Liver (tissue), 8 donors: ENCODE measurements at regions not wholly inside any gene's neighbourhood (a gene's known extent, or its start where the extent isn't known, plus 50 kb on each side); places are given as distances from the start of the nearest gene placed in this dataset.

Experiments
- DNase-seq: peaks from one replicate; pipeline ENCODE4 v3.0.0-alpha.2; 2017; ENCODE audit warnings: low spot score
- H3K27ac ChIP-seq, 2 donors: one replicate each; pipeline ENCODE4 v1.7.0; 2013; ENCODE audit warnings: inconsistent platforms in 2 of 2, low read length in 2 of 2, control low read depth in 1 of 2, low read depth in 1 of 2, mild to moderate bottlenecking in 1 of 2
- H3K27me3 ChIP-seq, 4 donors: one replicate each; pipeline versions ENCODE4 v1.6.1 to v1.7.0; 2013; ENCODE audit warnings: low read length in 3 of 4, inconsistent platforms in 1 of 4, mild to moderate bottlenecking in 1 of 4, moderate library complexity in 1 of 4; ENCODE audit not compliant: control insufficient read depth in 4 of 4, insufficient read depth in 4 of 4
- H3K36me3 ChIP-seq, 4 donors: one replicate each; pipeline versions ENCODE4 v1.6.1 to v1.7.0; 2013; ENCODE audit warnings: low read length in 3 of 4, mild to moderate bottlenecking in 3 of 4, low read depth in 1 of 4, moderate library complexity in 1 of 4; ENCODE audit not compliant: control insufficient read depth in 4 of 4, insufficient read depth in 3 of 4
- H3K4me1 ChIP-seq, 4 donors: one replicate each; pipeline versions ENCODE4 v1.6.1 to v1.7.0; 2013; ENCODE audit warnings: low read length in 3 of 4, mild to moderate bottlenecking in 3 of 4, moderate library complexity in 1 of 4; ENCODE audit not compliant: control insufficient read depth in 4 of 4, insufficient read depth in 4 of 4
- H3K4me3 ChIP-seq, 3 donors: one replicate each; pipeline versions ENCODE4 v1.6.1 to v1.7.0; 2013; ENCODE audit warnings: low read length in 3 of 3, control low read depth in 1 of 3, low read depth in 1 of 3, mild to moderate bottlenecking in 1 of 3
- H3K9ac ChIP-seq, 2 donors: one replicate each; pipeline ENCODE4 v1.7.0; 2013; ENCODE audit warnings: low read length in 2 of 2, mild to moderate bottlenecking in 2 of 2, moderate library complexity in 2 of 2, control low read depth in 1 of 2, low read depth in 1 of 2
- H3K9me3 ChIP-seq, 4 donors: one replicate each; pipeline versions ENCODE4 v1.6.1 to v1.7.0; 2013; ENCODE audit warnings: low read length in 3 of 4; ENCODE audit not compliant: control insufficient read depth in 4 of 4
- EGR1 ChIP-seq, 2 donors: IDR thresholded peaks; 2 replicates each; pipeline ENCODE4 v1.6.1; 2016 to 2018; ENCODE audit warnings: antibody characterized with exemption in 2 of 2, low read depth in 2 of 2
- FOXA1 ChIP-seq: IDR thresholded peaks from 2 replicates; pipeline ENCODE4 v1.6.1; 2016; ENCODE audit warnings: antibody characterized with exemption
- FOXA2 ChIP-seq: IDR thresholded peaks from 2 replicates; pipeline ENCODE4 v1.6.1; 2016; ENCODE audit warnings: antibody characterized with exemption
- HNF4A ChIP-seq, 2 donors: conservative IDR thresholded peaks; 2 replicates each; pipeline ENCODE4 v1.6.1; 2016; ENCODE audit warnings: antibody characterized with exemption in 2 of 2, mild to moderate bottlenecking in 2 of 2
- HNF4G ChIP-seq: IDR thresholded peaks from 2 replicates; pipeline ENCODE4 v1.6.1; 2016; ENCODE audit warnings: antibody characterized with exemption
- JUND ChIP-seq, 2 donors: IDR thresholded peaks; 2 replicates each; pipeline ENCODE4 v1.6.1; 2016; ENCODE audit warnings: antibody characterized with exemption in 2 of 2
- RAD21 ChIP-seq, 2 donors: IDR thresholded peaks; 2 replicates each; pipeline ENCODE4 v1.6.1; 2016; ENCODE audit warnings: antibody characterized with exemption in 2 of 2, mild to moderate bottlenecking in 2 of 2
- RXRA ChIP-seq, 2 donors: IDR thresholded peaks; 2 replicates each; pipeline ENCODE4 v1.6.1; 2017 to 2018; ENCODE audit warnings: antibody characterized with exemption in 2 of 2, mild to moderate bottlenecking in 1 of 2
- SP1 ChIP-seq: IDR thresholded peaks from 2 replicates; pipeline ENCODE4 v1.6.1; 2018; ENCODE audit warnings: antibody characterized with exemption, mild to moderate bottlenecking
- TAF1 ChIP-seq: conservative IDR thresholded peaks from 2 replicates; pipeline ENCODE4 v1.6.1; 2016; ENCODE audit warnings: antibody characterized with exemption, mild to moderate bottlenecking
- YY1 ChIP-seq: IDR thresholded peaks from 2 replicates; pipeline ENCODE4 v1.6.1; 2016; ENCODE audit warnings: antibody characterized with exemption, mild to moderate bottlenecking
- ZBTB33 ChIP-seq: IDR thresholded peaks from 2 replicates; pipeline ENCODE4 v1.6.1; 2016; ENCODE audit warnings: antibody characterized with exemption
- WGBS: extraction: QIAGEN DNeasy Blood & Tissue Kit; methylation state at CpG from one replicate; pipeline ENCODE4 v1.1.7; 2013; 5-methylcytosine and 5-hydroxymethylcytosine counted together
- TF ChIP-seq, protein P1 (sequence below): fragments of 150-350 bp; IDR thresholded peaks from 2 replicates; pipeline ENCODE4 v1.5.1; 2017; ENCODE audit warnings: improper control_type of control experiment, low read depth, low read length; ENCODE audit not compliant: missing input control
- TF ChIP-seq, protein P2 (sequence below): IDR thresholded peaks from 2 replicates; pipeline ENCODE4 v1.6.1; 2016; ENCODE audit warnings: antibody characterized with exemption
- TF ChIP-seq, protein P3 (sequence below): IDR thresholded peaks from 2 replicates; pipeline ENCODE4 v1.6.1; 2016; ENCODE audit warnings: antibody characterized with exemption, mild to moderate bottlenecking
- TF ChIP-seq, protein P4 (sequence below): IDR thresholded peaks from 2 replicates; pipeline ENCODE4 v1.6.1; 2016; ENCODE audit warnings: antibody characterized with exemption
- donor health status: healthy.
- donor health status: healthy.
- donor health status: healthy.
- donor health status: healthy.
- donor health status: healthy.

GRCh38 chr7:9719303-9719702, 1254.4 kb upstream of the PHF14 start:
- DNase-seq: no peak
- Histone ChIP-seq H3K27me3 (no peaks in the 10 kb centered on the region), H3K9ac (no peak overlapping the region), H3K4me3 (no peak overlapping the region), H3K9me3 (no peaks in the 10 kb centered on the region), H3K36me3 (no peaks in the 10 kb centered on the region), H3K27ac (no peak overlapping the region), H3K4me1 (no peaks in the 10 kb centered on the region)
- 81% methylated on average over 4 of the region's 4 CpGs for WGBS
- TF ChIP-seq, protein P1, sequence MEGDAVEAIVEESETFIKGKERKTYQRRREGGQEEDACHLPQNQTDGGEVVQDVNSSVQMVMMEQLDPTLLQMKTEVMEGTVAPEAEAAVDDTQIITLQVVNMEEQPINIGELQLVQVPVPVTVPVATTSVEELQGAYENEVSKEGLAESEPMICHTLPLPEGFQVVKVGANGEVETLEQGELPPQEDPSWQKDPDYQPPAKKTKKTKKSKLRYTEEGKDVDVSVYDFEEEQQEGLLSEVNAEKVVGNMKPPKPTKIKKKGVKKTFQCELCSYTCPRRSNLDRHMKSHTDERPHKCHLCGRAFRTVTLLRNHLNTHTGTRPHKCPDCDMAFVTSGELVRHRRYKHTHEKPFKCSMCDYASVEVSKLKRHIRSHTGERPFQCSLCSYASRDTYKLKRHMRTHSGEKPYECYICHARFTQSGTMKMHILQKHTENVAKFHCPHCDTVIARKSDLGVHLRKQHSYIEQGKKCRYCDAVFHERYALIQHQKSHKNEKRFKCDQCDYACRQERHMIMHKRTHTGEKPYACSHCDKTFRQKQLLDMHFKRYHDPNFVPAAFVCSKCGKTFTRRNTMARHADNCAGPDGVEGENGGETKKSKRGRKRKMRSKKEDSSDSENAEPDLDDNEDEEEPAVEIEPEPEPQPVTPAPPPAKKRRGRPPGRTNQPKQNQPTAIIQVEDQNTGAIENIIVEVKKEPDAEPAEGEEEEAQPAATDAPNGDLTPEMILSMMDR: no peak
- TF ChIP-seq EGR1 (IDR thresholded peaks at IDR 0.05; ENCODE audit: low read depth in 2 of 2) (no peak), FOXA1 (no peak), RXRA (IDR thresholded peaks at IDR 0.05) (no peak), HNF4G (no peak), HNF4A (conservative IDR thresholded peaks at IDR 0.05) (no peak)
- TF ChIP-seq, protein P2, sequence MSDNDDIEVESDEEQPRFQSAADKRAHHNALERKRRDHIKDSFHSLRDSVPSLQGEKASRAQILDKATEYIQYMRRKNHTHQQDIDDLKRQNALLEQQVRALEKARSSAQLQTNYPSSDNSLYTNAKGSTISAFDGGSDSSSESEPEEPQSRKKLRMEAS: no peak
- TF ChIP-seq, protein P3, sequence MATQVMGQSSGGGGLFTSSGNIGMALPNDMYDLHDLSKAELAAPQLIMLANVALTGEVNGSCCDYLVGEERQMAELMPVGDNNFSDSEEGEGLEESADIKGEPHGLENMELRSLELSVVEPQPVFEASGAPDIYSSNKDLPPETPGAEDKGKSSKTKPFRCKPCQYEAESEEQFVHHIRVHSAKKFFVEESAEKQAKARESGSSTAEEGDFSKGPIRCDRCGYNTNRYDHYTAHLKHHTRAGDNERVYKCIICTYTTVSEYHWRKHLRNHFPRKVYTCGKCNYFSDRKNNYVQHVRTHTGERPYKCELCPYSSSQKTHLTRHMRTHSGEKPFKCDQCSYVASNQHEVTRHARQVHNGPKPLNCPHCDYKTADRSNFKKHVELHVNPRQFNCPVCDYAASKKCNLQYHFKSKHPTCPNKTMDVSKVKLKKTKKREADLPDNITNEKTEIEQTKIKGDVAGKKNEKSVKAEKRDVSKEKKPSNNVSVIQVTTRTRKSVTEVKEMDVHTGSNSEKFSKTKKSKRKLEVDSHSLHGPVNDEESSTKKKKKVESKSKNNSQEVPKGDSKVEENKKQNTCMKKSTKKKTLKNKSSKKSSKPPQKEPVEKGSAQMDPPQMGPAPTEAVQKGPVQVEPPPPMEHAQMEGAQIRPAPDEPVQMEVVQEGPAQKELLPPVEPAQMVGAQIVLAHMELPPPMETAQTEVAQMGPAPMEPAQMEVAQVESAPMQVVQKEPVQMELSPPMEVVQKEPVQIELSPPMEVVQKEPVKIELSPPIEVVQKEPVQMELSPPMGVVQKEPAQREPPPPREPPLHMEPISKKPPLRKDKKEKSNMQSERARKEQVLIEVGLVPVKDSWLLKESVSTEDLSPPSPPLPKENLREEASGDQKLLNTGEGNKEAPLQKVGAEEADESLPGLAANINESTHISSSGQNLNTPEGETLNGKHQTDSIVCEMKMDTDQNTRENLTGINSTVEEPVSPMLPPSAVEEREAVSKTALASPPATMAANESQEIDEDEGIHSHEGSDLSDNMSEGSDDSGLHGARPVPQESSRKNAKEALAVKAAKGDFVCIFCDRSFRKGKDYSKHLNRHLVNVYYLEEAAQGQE: no peak

DNA sequence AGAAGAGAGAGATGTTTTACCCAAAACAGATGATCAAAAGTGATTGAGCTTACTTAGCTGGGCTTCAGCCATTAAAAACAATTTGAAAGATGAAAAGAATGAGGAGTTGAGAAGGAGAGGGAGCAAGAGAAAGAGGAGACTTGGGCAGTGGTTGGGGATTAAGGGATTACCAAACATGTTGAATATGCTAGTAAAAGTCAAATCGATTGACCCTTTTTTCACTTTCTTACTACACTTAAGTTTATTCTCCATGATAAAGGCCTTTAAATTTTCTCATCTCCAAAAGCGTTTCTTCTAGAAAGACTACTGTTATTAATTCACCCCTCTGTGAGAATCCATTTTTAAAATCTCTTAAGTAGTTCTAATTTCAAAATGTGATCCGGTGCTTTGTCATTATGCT, 1254.0 kb upstream of the PHF14 start:
- Histone ChIP-seq H3K9ac (no peak overlapping the region), H3K9me3 (no peaks in the 10 kb centered on the region), H3K4me1 (no peaks in the 10 kb centered on the region), H3K36me3 (no peaks in the 10 kb centered on the region), H3K27me3 (no peaks in the 10 kb centered on the region), H3K27ac (no peak overlapping the region), H3K4me3 (no peak overlapping the region)
- TF ChIP-seq, protein P1: no peak
- TF ChIP-seq FOXA1: no peak
- no peak for TF ChIP-seq RAD21 (IDR thresholded peaks at IDR 0.05)
- TF ChIP-seq, protein P3: no peak
- TF ChIP-seq HNF4G: no peak
- no peak for TF ChIP-seq HNF4A (conservative IDR thresholded peaks at IDR 0.05)
- TF ChIP-seq, protein P4, sequence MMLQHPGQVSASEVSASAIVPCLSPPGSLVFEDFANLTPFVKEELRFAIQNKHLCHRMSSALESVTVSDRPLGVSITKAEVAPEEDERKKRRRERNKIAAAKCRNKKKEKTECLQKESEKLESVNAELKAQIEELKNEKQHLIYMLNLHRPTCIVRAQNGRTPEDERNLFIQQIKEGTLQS: no peak
- TF ChIP-seq TAF1: no peak
- no peak for TF ChIP-seq ZBTB33
- TF ChIP-seq JUND (IDR thresholded peaks at IDR 0.05): no peak
- TF ChIP-seq YY1: no peak
- no peak for TF ChIP-seq EGR1 (IDR thresholded peaks at IDR 0.05; ENCODE audit: low read depth in 2 of 2)
- TF ChIP-seq SP1: no peak
- no peak for TF ChIP-seq FOXA2
- WGBS: 77% methylated on average over 3 of the region's 3 CpGs
- DNase-seq: no peak
